Loucy (cell line): ENCODE measurements at regions not wholly inside any gene's neighbourhood (a gene's known extent, or its start where the extent isn't known, plus 50 kb on each side); places are given as distances from the start of the nearest gene placed in this dataset.

Experiments
- EZH2phosphoT487 ChIP-seq: fragments of 200-600 bp; IDR thresholded peaks from 2 replicates; pipeline ENCODE4 v1.6.1; 2018; ENCODE audit warnings: antibody characterized with exemption, mild to moderate bottlenecking, moderate library complexity, borderline replicate concordance
- TF ChIP-seq, protein P1 (sequence below): fragments of 200-600 bp; sonication (generic); conservative IDR thresholded peaks from 2 replicates; pipeline ENCODE4 v1.5.1; 2014; ENCODE audit warnings: mild to moderate bottlenecking, antibody characterized with exemption, low read length

DNA sequence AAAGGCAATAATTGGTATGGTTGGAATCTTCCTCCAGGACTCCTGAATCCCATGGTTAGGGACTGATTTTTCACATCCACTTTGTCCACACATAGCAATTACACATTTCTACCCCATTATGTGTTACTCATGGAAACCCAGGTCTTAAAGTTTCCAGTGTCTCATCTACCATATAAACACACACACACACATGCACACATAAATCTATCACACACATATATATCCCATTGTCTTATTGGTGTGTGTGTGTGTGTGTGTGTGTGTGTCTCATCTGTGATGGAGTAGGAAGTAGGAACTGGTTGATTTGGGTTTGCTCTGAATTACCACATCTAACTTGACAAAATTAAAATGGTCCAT, 525.4 kb downstream of the FUT8 start:
- TF ChIP-seq, protein P1, sequence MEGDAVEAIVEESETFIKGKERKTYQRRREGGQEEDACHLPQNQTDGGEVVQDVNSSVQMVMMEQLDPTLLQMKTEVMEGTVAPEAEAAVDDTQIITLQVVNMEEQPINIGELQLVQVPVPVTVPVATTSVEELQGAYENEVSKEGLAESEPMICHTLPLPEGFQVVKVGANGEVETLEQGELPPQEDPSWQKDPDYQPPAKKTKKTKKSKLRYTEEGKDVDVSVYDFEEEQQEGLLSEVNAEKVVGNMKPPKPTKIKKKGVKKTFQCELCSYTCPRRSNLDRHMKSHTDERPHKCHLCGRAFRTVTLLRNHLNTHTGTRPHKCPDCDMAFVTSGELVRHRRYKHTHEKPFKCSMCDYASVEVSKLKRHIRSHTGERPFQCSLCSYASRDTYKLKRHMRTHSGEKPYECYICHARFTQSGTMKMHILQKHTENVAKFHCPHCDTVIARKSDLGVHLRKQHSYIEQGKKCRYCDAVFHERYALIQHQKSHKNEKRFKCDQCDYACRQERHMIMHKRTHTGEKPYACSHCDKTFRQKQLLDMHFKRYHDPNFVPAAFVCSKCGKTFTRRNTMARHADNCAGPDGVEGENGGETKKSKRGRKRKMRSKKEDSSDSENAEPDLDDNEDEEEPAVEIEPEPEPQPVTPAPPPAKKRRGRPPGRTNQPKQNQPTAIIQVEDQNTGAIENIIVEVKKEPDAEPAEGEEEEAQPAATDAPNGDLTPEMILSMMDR: no peak
- TF ChIP-seq EZH2phosphoT487: no peak
